Stimulated activated naive B cell treated with anti-CD40 and anti-IgM and Interleukin-4, amounts not matched to agents 10 μg/mL and 1 μg/mL and 100 μg/mL, for 72 hours (primary cell): ENCODE measurements at regions not wholly inside any gene's neighbourhood (a gene's known extent, or its start where the extent isn't known, plus 50 kb on each side); places are given as distances from the start of the nearest gene placed in this dataset.
A peak's percentile ranks its signal among the peaks of the same experiment; 100 is the strongest.
"Not testable (repeated sequence)": the region's sequence is repeated elsewhere in the genome, so short reads cannot be mapped to it uniquely, and the experiment has no call there.

Source experiments
- ATAC-seq, 2 donors: fragments of 150-1000 bp; cut with Tn5 transposase; replicated peaks; 2 replicates each; pipeline ENCODE4 v1.10.0; 2021; ENCODE audit warnings: moderate library complexity in 1 of 2
- DNase-seq: peaks from one replicate; pipeline ENCODE4 v3.0.0; 2021
- H3K27ac Mint-ChIP-seq: one replicate; pipeline ENCODE4 v1.8.0; 2022; ENCODE audit warnings: mild to moderate bottlenecking, mixed read lengths
- H3K27me3 Mint-ChIP-seq, 2 donors: one replicate each; pipeline ENCODE4 v1.8.0; 2022; ENCODE audit warnings: mixed read lengths in 2 of 2
- H3K36me3 Mint-ChIP-seq, 2 donors: one replicate each; pipeline ENCODE4 v1.8.0; 2022; ENCODE audit warnings: mixed read lengths in 2 of 2, mild to moderate bottlenecking in 1 of 2
- H3K4me1 Mint-ChIP-seq, 2 donors: one replicate each; pipeline ENCODE4 v1.8.0; 2022; ENCODE audit warnings: mixed read lengths in 2 of 2, mild to moderate bottlenecking in 1 of 2
- H3K4me3 Mint-ChIP-seq, 2 donors: one replicate each; pipeline ENCODE4 v1.8.0; 2022; ENCODE audit warnings: mild to moderate bottlenecking in 2 of 2, mixed read lengths in 2 of 2, moderate library complexity in 1 of 2
- H3K9me3 Mint-ChIP-seq, 2 donors: one replicate each; pipeline ENCODE4 v1.8.0; 2022; ENCODE audit warnings: mixed read lengths in 2 of 2, mild to moderate bottlenecking in 1 of 2

DNA sequence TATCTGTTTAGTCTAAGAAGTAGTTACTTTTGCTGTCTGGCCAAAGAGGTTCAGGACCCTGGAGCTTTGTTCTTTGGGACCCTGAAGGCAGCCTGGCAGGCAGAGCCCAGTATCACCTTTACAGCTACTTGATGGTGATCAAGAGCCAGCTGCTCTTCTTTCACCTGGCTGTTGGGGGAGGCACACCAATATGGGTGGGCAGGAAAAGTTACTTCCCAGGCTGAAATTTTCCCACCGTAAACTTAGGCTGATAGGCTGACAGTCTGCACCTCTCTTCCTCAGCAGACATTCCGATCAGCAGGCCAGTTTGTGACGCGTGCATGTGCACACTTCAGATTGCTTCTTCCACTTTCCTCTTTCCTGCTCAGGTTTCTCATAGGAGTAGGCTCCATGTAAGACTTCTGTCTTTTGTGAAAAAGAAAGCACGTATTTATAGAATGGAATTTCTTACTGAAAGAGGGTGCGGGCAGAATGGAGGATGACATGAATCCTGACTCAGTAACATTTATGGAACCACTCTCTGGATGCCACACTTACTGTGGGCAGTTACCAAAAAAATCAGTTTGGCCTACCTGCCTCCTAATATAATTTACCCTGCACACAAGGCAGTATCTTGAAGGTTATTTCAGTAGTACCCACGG, 223.9 kb upstream of the DMRT1 start:
- ATAC-seq = no peak
- no peaks in the 10 kb centered on the region for H3K27me3 Mint-ChIP-seq
- no peak overlapping the region for H3K4me3 Mint-ChIP-seq
- peaks cover 4 to 14% of the 10 kb centered on the region in 2 donors for H3K4me1 Mint-ChIP-seq
- H3K27ac Mint-ChIP-seq = no peak overlapping the region
- no peaks in the 10 kb centered on the region for H3K36me3 Mint-ChIP-seq
- no peak for DNase-seq
- H3K9me3 Mint-ChIP-seq = no peaks in the 10 kb centered on the region

DNA sequence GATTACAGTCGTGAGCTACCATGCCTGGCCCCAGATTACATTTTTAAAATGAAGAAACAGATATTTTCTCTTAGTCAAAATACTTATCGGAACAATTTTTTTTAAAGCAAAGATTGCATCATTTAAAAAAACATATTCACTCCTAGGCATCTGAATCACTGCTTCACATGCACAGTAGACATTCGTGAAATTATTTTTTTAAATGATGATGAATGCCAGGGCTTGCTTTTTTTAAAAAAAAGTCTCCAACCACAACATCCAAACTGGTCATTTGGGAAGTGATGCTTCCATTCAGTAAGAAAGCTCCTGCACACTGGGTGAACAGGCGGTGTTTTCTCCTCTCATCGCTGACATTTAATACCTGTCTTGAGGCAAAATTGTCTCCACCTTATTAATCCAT, 223.0 kb upstream of the DMRT1 start:
- no peak for DNase-seq
- no peak overlapping the region for H3K27ac Mint-ChIP-seq

GRCh38 chr9:621201-621855, 220.2 kb upstream of the DMRT1 start:
- Mint-ChIP-seq H3K9me3 (no peaks in the 10 kb centered on the region), H3K4me3 (no peak overlapping the region), H3K27me3 (peaks cover 0 to 3% of the 10 kb centered on the region in 2 donors), H3K27ac (no peak overlapping the region), H3K36me3 (no peaks in the 10 kb centered on the region), H3K4me1 (peaks cover 0 to 7% of the 10 kb centered on the region in 2 donors)
- ATAC-seq (peak in 1 of 2 donors; percentile 36), DNase-seq (no peak)

More for the DNA sequence above, 223.0 kb upstream of the DMRT1 start:
- Mint-ChIP-seq H3K4me1 (peaks cover 4 to 14% of the 10 kb centered on the region in 2 donors), H3K27me3 (no peaks in the 10 kb centered on the region), H3K36me3 (no peaks in the 10 kb centered on the region), H3K9me3 (no peaks in the 10 kb centered on the region), H3K4me3 (no peak overlapping the region)
- no peak for ATAC-seq

DNA sequence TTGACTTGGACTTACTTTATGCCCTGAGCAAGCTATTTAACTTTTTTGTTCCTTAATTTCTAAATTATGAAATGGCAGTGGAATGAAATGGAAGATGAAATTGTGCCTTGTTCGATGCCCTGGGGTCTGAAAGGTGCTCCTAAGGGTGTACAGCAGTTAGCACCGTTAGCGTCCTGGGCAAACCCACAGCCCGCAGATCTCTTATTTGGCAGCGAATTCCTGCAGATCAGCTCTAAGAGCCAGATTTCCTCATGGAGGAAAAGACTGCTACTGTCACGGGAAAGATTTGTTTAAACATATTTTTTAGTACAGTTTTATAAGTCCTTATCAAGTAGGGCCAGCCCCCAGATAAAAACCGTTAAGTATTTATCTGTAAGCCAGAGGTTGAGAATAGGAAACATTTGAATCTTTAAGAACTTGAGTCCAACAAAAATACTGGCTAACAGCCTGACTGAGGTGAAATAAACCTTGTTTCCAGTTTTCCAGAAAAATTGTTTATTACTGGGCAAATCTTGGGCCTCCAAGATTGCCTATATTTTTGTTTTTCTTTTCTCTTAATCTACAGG, 216.5 kb upstream of the DMRT1 start:
- DNase-seq = no peak
- Mint-ChIP-seq H3K9me3 (no peaks in the 10 kb centered on the region), H3K4me1 (peaks cover 0 to 7% of the 10 kb centered on the region in 2 donors), H3K27me3 (peaks cover 0 to 6% of the 10 kb centered on the region in 2 donors), H3K4me3 (no peak overlapping the region), H3K36me3 (no peaks in the 10 kb centered on the region), H3K27ac (no peak overlapping the region)
- no peak for ATAC-seq

DNA sequence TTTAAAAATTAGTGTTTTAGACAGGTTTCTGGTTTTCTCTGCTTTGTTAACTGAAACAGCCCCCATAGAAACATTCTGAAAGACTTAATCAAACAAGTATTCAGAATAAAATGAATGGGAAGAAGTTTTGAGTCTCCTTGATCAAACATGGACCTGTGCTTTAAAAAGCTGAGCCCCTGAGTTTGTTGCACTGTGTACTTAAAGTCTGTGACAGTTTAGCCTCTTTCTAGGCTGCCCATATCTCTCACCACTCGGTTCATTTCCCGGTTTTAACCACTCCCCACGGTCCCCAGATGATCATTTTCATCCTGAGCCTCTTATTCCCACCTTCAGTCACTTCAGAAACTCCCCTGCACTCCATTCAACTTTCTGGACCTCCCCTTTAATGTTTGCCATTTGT, 215.9 kb upstream of the DMRT1 start:
- Mint-ChIP-seq H3K27ac (no peak overlapping the region), H3K27me3 (peaks cover 0 to 6% of the 10 kb centered on the region in 2 donors), H3K4me3 (no peak overlapping the region), H3K4me1 (peaks cover 0 to 7% of the 10 kb centered on the region in 2 donors), H3K9me3 (no peaks in the 10 kb centered on the region), H3K36me3 (no peaks in the 10 kb centered on the region)
- ATAC-seq (no peak), DNase-seq (no peak)

DNA sequence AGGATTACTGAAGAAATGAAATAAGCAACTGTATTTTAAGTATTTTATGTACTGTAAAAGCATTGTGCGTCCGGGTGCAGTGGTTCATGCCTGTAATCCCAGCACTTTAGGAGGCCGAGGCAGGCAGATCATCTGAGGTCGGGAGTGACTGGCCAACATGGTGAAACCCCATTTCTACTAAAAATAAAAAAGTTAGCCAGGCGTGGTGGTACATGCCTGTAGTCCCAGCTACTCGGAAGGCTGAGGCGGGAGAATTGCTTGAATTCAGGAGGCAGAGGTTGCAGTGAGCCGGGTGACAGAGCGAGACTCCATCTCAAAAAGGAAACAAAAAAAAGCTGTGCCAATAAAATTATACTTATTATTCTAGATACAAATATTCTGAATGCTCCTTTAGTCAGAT, 215.4 kb upstream of the DMRT1 start:
- H3K4me3 Mint-ChIP-seq, ATAC-seq, DNase-seq, H3K36me3 Mint-ChIP-seq, H3K4me1 Mint-ChIP-seq, H3K9me3 Mint-ChIP-seq, H3K27ac Mint-ChIP-seq, H3K27me3 Mint-ChIP-seq: not testable (repeated sequence)

GRCh38 chr9:626596-626995, 214.9 kb upstream of the DMRT1 start:
- DNase-seq (no peak), ATAC-seq (no peak)
- peaks cover 0 to 4% of the 10 kb centered on the region in 2 donors for H3K4me1 Mint-ChIP-seq
- H3K9me3 Mint-ChIP-seq = no peaks in the 10 kb centered on the region
- H3K27me3 Mint-ChIP-seq = peaks cover 0 to 6% of the 10 kb centered on the region in 2 donors
- no peak overlapping the region for H3K27ac Mint-ChIP-seq
- no peaks in the 10 kb centered on the region for H3K36me3 Mint-ChIP-seq
- no peak overlapping the region for H3K4me3 Mint-ChIP-seq

DNA sequence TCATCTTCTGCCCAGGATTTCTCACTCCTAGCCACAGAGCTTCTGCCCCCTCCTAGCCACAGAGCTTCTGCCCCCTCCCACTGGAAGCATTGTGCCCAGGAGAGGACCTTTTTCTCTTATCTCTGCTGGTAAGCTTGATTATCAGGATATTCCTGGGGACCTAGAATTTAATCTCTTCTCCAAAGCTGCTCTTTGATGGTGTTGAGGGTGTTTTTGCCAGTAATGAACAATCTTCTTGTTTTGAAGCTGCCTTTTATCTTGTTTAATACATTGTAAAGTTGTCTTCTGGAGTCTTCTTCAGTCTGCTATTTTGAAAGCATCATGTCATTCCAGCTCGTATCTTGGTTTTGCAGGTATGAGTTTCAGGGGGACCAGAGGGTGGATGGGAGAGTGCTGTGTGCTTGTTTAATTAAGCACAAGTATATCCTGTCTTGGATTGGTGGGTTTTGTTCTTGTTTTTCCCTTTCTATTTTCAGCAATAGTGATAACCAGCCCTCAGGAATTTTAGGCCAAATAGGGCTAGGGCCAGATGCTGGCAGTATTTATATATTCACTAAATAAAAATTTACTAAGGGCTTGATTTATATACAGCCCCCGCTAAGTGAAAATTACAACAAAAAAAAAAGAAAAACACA, 214.0 kb upstream of the DMRT1 start:
- no peak overlapping the region for H3K27ac Mint-ChIP-seq
- H3K4me1 Mint-ChIP-seq = no peaks in the 10 kb centered on the region
- no peak for ATAC-seq
- no peak overlapping the region for H3K4me3 Mint-ChIP-seq
- no peaks in the 10 kb centered on the region for H3K36me3 Mint-ChIP-seq
- DNase-seq = no peak
- H3K27me3 Mint-ChIP-seq = peaks cover 0 to 6% of the 10 kb centered on the region in 2 donors
- no peaks in the 10 kb centered on the region for H3K9me3 Mint-ChIP-seq

GRCh38 chr9:629146-629545, 212.4 kb upstream of the DMRT1 start:
- Mint-ChIP-seq H3K27ac (no peak overlapping the region), H3K4me3 (no peak overlapping the region), H3K36me3 (peaks cover 0 to 4% of the 10 kb centered on the region in 2 donors), H3K9me3 (peaks cover 0 to 2% of the 10 kb centered on the region in 2 donors), H3K4me1 (no peaks in the 10 kb centered on the region), H3K27me3 (peaks cover 0 to 3% of the 10 kb centered on the region in 2 donors)
- DNase-seq (no peak), ATAC-seq (no peak)

- Mint-ChIP-seq H3K36me3 (peaks cover 0 to 4% of the 10 kb centered on the region in 2 donors), H3K27ac (no peak overlapping the region), H3K4me3 (no peak overlapping the region), H3K9me3 (peaks cover 2 to 3% of the 10 kb centered on the region in 2 donors), H3K27me3 (peaks cover 0 to 3% of the 10 kb centered on the region in 2 donors), H3K4me1 (no peaks in the 10 kb centered on the region)
- DNase-seq (no peak), ATAC-seq (no peak)
Measured at GRCh38 chr9:630817-631216, 210.7 kb upstream of the DMRT1 start.

GRCh38 chr9:631596-631995, 209.9 kb upstream of the DMRT1 start:
- H3K4me3 Mint-ChIP-seq = no peak overlapping the region
- peaks cover 0 to 4% of the 10 kb centered on the region in 2 donors for H3K36me3 Mint-ChIP-seq
- no peaks in the 10 kb centered on the region for H3K4me1 Mint-ChIP-seq
- H3K27ac Mint-ChIP-seq = no peak overlapping the region
- no peak for DNase-seq
- peaks cover 2 to 3% of the 10 kb centered on the region in 2 donors for H3K9me3 Mint-ChIP-seq
- no peak for ATAC-seq
- H3K27me3 Mint-ChIP-seq = peaks cover 0 to 3% of the 10 kb centered on the region in 2 donors

GRCh38 chr9:633461-633860, 208.0 kb upstream of the DMRT1 start:
- DNase-seq (no peak), ATAC-seq (no peak)
- Mint-ChIP-seq H3K27me3 (peaks cover 0 to 3% of the 10 kb centered on the region in 2 donors), H3K4me3 (no peak overlapping the region), H3K4me1 (no peaks in the 10 kb centered on the region), H3K36me3 (peaks cover 0 to 4% of the 10 kb centered on the region in 2 donors), H3K9me3 (peaks cover 2 to 3% of the 10 kb centered on the region in 2 donors), H3K27ac (no peak overlapping the region)

DNA sequence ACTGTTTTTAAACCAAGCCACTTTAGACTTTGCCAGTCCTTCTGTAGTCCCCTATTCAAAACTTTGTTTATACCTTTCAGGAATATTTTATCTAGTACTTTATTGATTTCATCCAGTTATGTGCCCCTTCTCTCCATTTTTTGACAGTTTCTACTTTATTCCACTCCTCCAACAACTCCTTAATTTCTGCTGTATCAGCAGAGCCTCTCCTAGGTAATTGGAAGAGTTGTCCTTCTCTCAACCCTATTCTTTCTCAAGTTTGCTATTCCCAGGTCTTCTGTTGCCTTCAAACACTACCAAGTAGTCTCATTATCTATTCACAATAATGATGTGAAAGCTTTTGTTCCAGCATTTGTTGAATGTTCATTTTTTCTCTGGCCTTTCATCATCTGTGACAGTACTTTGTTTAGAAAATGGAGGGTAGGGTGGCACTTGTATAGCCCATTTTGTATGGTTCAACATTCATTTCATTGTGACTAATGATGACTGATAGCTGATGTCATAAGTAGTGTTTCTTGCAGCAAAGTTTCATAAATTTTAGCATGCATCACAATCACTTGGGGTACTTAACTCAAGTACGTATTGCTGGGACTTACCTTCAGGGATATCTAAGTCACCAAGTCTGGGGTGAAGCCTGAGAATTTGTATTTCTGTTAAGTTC, 204.4 kb upstream of the DMRT1 start:
- Mint-ChIP-seq H3K9me3 (peaks cover 2 to 3% of the 10 kb centered on the region in 2 donors), H3K27me3 (no peaks in the 10 kb centered on the region), H3K27ac (no peak overlapping the region), H3K4me3 (no peak overlapping the region), H3K36me3 (peaks cover 0 to 4% of the 10 kb centered on the region in 2 donors), H3K4me1 (peaks cover 1 to 4% of the 10 kb centered on the region in 2 donors)
- DNase-seq = no peak
- no peak for ATAC-seq

DNA sequence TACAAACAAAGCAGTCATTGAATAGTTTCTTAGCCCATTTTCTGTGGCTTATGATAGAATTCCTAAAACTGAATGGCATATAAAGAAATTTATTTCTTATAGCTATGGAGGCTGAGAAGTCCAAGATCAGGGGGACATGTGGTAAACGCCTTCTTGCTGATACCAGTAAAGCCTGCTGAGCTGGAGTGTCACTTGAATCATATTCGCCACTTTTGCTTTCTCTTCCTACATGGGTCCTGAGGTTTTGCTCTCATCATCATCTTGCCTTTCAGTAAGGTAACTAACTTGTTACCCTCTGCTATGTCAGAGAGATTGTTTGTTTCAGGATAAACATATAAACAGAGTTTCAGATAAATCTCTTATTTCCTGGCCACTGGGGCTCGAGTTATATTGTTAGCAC, 203.3 kb upstream of the DMRT1 start:
- H3K36me3 Mint-ChIP-seq = peaks cover 0 to 4% of the 10 kb centered on the region in 2 donors
- peaks cover 3 to 8% of the 10 kb centered on the region in 2 donors for H3K4me1 Mint-ChIP-seq
- no peak for DNase-seq
- H3K27ac Mint-ChIP-seq = no peak overlapping the region
- peaks cover 2 to 3% of the 10 kb centered on the region in 2 donors for H3K9me3 Mint-ChIP-seq
- no peak for ATAC-seq
- H3K27me3 Mint-ChIP-seq = no peaks in the 10 kb centered on the region
- H3K4me3 Mint-ChIP-seq = no peak overlapping the region
